Keratinocyte (primary cell): ENCODE measurements at regions not wholly inside any gene's neighbourhood (a gene's known extent, or its start where the extent isn't known, plus 50 kb on each side); places are given as distances from the start of the nearest gene placed in this dataset.

Experiments
- DNase-seq: peaks from one replicate; pipeline ENCODE4 v3.0.0-alpha.2; 2011; ENCODE audit warnings: low read depth, missing footprints, low spot score
- FAIRE-seq: peaks from 2 replicates; lab custom pipeline; 2011; peaks lifted over from hg19 to GRCh38; lab: Jason Lieb, UNC
- H2AFZ ChIP-seq: 2 replicates; pipeline ENCODE4 v1.6.0; 2012; ENCODE audit warnings: low read length, control low read depth, inconsistent platforms; ENCODE audit not compliant: control insufficient read depth
- H3K27ac ChIP-seq: 2 replicates; pipeline ENCODE4 v1.5.1; 2011; ENCODE audit warnings: low read length; ENCODE audit not compliant: control insufficient read depth, insufficient read depth
- H3K27me3 ChIP-seq: 3 replicates; pipeline ENCODE4 v1.6.0; 2011; ENCODE audit warnings: low read length; ENCODE audit not compliant: control insufficient read depth, insufficient read depth; ENCODE audit errors: extremely low read depth
- H3K36me3 ChIP-seq, 2 experiments: 2 replicates in 1 of 2; 3 replicates in 1 of 2; pipeline ENCODE4 v1.5.1; 2011; ENCODE audit warnings: low read length in 2 of 2, mild to moderate bottlenecking in 1 of 2; ENCODE audit not compliant: control insufficient read depth in 2 of 2, insufficient read depth in 2 of 2; ENCODE audit errors: extremely low read depth in 1 of 2
- H3K4me1 ChIP-seq: 3 replicates; pipeline ENCODE4 v1.5.1; 2011; ENCODE audit warnings: low read length; ENCODE audit not compliant: control insufficient read depth, insufficient read depth; ENCODE audit errors: extremely low read depth
- H3K4me2 ChIP-seq: 3 replicates; pipeline ENCODE4 v1.6.0; 2011; ENCODE audit warnings: low read depth, low read length; ENCODE audit not compliant: control insufficient read depth, insufficient read depth; ENCODE audit errors: extremely low read depth
- H3K4me3 ChIP-seq, 3 experiments: fragments of 200-600 bp in 1 of 3; sonication (generic) in 1 of 3; 2 replicates in 2 of 3; 3 replicates in 1 of 3; pipeline ENCODE4 v1.5.1; 2011 to 2016; ENCODE audit warnings: low read length in 3 of 3, mild to moderate bottlenecking in 3 of 3, control low read depth in 2 of 3, inconsistent platforms in 1 of 3, low read depth in 1 of 3, mixed read lengths in 1 of 3, mixed run types in 1 of 3, moderate library complexity in 1 of 3; ENCODE audit not compliant: control insufficient read depth in 2 of 3, insufficient read depth in 2 of 3; ENCODE audit errors: extremely low read depth in 1 of 3
- H3K79me2 ChIP-seq: 2 replicates; pipeline ENCODE4 v1.6.0; 2012; ENCODE audit warnings: low read length; ENCODE audit not compliant: control insufficient read depth, insufficient read depth
- H3K9ac ChIP-seq: 3 replicates; pipeline ENCODE4 v1.6.0; 2011; ENCODE audit warnings: low read length; ENCODE audit not compliant: control insufficient read depth, insufficient read depth; ENCODE audit errors: extremely low read depth
- H3K9me1 ChIP-seq: 3 replicates; pipeline ENCODE4 v1.6.0; 2011; ENCODE audit warnings: low read length; ENCODE audit not compliant: control insufficient read depth, insufficient read depth; ENCODE audit errors: extremely low read depth
- H3K9me3 ChIP-seq: 2 replicates; pipeline ENCODE4 v1.5.1; 2012; ENCODE audit warnings: low read depth, low read length; ENCODE audit not compliant: control insufficient read depth
- H4K20me1 ChIP-seq: 3 replicates; pipeline ENCODE4 v1.6.0; 2011; ENCODE audit warnings: low read length; ENCODE audit not compliant: control insufficient read depth, insufficient read depth; ENCODE audit errors: extremely low read depth
- EZH2 ChIP-seq: IDR thresholded peaks from one replicate; pipeline ENCODE4 v1.6.1; 2012; ENCODE audit warnings: inconsistent platforms, mild to moderate bottlenecking, low read length, moderate library complexity
- dilution Hi-C: fragments of 300-500 bp; cut with MboI; formaldehyde crosslinking; loops from one replicate; pipeline ENCODE4 v1.7.0; 2020; ENCODE audit warnings: low sequenced_read_pairs; ENCODE audit not compliant: extremely low pct_ligation_motif_present
- TF ChIP-seq, protein P1 (sequence below), 3 experiments: IDR thresholded peaks in 1 of 3; conservative IDR thresholded peaks in 1 of 3; optimal IDR thresholded peaks in 1 of 3; 2 replicates in 2 of 3; 3 replicates in 1 of 3; pipeline versions ENCODE3 to v1.5.1; 2011; ENCODE audit warnings: low read length in 3 of 3, mild to moderate bottlenecking in 3 of 3, moderate library complexity in 2 of 3, control low read depth in 1 of 3, inconsistent platforms in 1 of 3; ENCODE audit not compliant: insufficient read depth in 2 of 3; ENCODE audit errors: extremely low read depth in 1 of 3

- dilution Hi-C loops: no loop called here
- Histone ChIP-seq H3K79me2 (no peaks in the 10 kb centered on the region), H3K4me2 (no peak overlapping the region), H2AFZ (no peak overlapping the region), H4K20me1 (no peaks in the 10 kb centered on the region), H3K4me1 (no peaks in the 10 kb centered on the region), H3K27me3 (peaks cover 8% of the 10 kb centered on the region), H3K9ac (no peak overlapping the region), H3K9me3 (no peaks in the 10 kb centered on the region), H3K4me3 (no peak overlapping the region), H3K9me1 (no peaks in the 10 kb centered on the region), H3K36me3 (no peaks in the 10 kb centered on the region), H3K27ac (no peak overlapping the region)
- DNase-seq: no peak
- TF ChIP-seq, protein P1, sequence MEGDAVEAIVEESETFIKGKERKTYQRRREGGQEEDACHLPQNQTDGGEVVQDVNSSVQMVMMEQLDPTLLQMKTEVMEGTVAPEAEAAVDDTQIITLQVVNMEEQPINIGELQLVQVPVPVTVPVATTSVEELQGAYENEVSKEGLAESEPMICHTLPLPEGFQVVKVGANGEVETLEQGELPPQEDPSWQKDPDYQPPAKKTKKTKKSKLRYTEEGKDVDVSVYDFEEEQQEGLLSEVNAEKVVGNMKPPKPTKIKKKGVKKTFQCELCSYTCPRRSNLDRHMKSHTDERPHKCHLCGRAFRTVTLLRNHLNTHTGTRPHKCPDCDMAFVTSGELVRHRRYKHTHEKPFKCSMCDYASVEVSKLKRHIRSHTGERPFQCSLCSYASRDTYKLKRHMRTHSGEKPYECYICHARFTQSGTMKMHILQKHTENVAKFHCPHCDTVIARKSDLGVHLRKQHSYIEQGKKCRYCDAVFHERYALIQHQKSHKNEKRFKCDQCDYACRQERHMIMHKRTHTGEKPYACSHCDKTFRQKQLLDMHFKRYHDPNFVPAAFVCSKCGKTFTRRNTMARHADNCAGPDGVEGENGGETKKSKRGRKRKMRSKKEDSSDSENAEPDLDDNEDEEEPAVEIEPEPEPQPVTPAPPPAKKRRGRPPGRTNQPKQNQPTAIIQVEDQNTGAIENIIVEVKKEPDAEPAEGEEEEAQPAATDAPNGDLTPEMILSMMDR (optimal IDR thresholded peaks at IDR 0.05 in 1 of 3, IDR thresholded peaks at IDR 0.05 in 1 of 3, conservative IDR thresholded peaks at IDR 0.05 in 1 of 3; ENCODE audit: extremely low read depth in 1 of 3, insufficient read depth in 2 of 3, low read length in 3 of 3): no peak
- no peak for TF ChIP-seq EZH2
- FAIRE-seq: no peak
Observed at GRCh38 chr17:77725846-77726245, 232.7 kb upstream of the TNRC6C start.

GRCh38 chr17:77726549-77727006, 231.9 kb upstream of the TNRC6C start:
- H3K27me3 ChIP-seq: peaks cover 8% of the 10 kb centered on the region
- no peaks in the 10 kb centered on the region for H3K36me3 ChIP-seq
- no peak for TF ChIP-seq EZH2
- TF ChIP-seq, protein P1 (optimal IDR thresholded peaks at IDR 0.05 in 1 of 3, IDR thresholded peaks at IDR 0.05 in 1 of 3, conservative IDR thresholded peaks at IDR 0.05 in 1 of 3; ENCODE audit: extremely low read depth in 1 of 3, insufficient read depth in 2 of 3, low read length in 3 of 3): no peak
- no peak for DNase-seq
- no peak for FAIRE-seq
- H2AFZ ChIP-seq: no peak overlapping the region
- no peaks in the 10 kb centered on the region for H4K20me1 ChIP-seq
- H3K9me3 ChIP-seq: no peaks in the 10 kb centered on the region
- no peaks in the 10 kb centered on the region for H3K9me1 ChIP-seq
- no peak overlapping the region for H3K27ac ChIP-seq
- no peaks in the 10 kb centered on the region for H3K4me1 ChIP-seq
- H3K4me2 ChIP-seq: no peak overlapping the region
- H3K79me2 ChIP-seq: no peaks in the 10 kb centered on the region
- no peak overlapping the region for H3K9ac ChIP-seq
- dilution Hi-C loops: no loop called here
- no peak overlapping the region for H3K4me3 ChIP-seq
